Ishikawa (cell line): ENCODE measurements at regions not wholly inside any gene's neighbourhood (a gene's known extent, or its start where the extent isn't known, plus 50 kb on each side); places are given as distances from the start of the nearest gene placed in this dataset.

Experiments
- EGR1 ChIP-seq: IDR thresholded peaks from 2 replicates; pipeline ENCODE4 v1.6.1; 2012
- EP300 ChIP-seq: IDR thresholded peaks from 2 replicates; pipeline ENCODE4 v1.6.1; 2012; ENCODE audit warnings: borderline replicate concordance
- FOXM1 ChIP-seq: IDR thresholded peaks from 2 replicates; pipeline ENCODE4 v1.6.1; 2012; ENCODE audit warnings: low read depth, borderline replicate concordance
- RAD21 ChIP-seq: IDR thresholded peaks from 2 replicates; pipeline ENCODE4 v1.6.1; 2012; ENCODE audit warnings: low read depth
- TAF1 ChIP-seq: IDR thresholded peaks from 2 replicates; pipeline ENCODE4 v1.6.1; 2012; ENCODE audit warnings: low read depth, mild to moderate bottlenecking
- TEAD4 ChIP-seq: IDR thresholded peaks from 2 replicates; pipeline ENCODE4 v1.6.1; 2012
- TF ChIP-seq, protein P1 (sequence below): IDR thresholded peaks from 2 replicates; pipeline ENCODE4 v1.6.1; 2012; ENCODE audit warnings: low read depth, mild to moderate bottlenecking

DNA sequence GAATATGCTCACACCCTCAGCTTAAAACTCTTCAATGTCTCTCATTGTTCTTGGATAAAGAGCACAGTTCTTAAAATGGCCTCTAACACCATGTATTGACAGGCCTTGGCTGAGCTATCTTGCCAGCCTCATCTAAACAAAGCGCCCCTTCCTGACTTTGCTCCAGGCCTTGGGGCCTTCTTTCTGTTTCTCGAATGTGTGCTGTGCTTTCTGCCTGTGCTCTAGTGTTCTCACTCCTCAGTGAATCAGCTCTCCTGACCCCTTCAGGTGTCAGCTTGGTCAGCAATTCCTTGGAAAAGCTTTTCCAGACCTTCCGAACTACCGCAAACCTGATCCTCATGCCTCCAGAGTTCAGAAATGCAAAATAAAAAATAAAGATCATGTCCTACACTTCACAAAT lies 346.3 kb upstream of the FSTL5 start:
- TF ChIP-seq TEAD4 (no peak), EGR1 (no peak), FOXM1 (no peak), EP300 (no peak), RAD21 (no peak), TAF1 (no peak)
- TF ChIP-seq, protein P1, sequence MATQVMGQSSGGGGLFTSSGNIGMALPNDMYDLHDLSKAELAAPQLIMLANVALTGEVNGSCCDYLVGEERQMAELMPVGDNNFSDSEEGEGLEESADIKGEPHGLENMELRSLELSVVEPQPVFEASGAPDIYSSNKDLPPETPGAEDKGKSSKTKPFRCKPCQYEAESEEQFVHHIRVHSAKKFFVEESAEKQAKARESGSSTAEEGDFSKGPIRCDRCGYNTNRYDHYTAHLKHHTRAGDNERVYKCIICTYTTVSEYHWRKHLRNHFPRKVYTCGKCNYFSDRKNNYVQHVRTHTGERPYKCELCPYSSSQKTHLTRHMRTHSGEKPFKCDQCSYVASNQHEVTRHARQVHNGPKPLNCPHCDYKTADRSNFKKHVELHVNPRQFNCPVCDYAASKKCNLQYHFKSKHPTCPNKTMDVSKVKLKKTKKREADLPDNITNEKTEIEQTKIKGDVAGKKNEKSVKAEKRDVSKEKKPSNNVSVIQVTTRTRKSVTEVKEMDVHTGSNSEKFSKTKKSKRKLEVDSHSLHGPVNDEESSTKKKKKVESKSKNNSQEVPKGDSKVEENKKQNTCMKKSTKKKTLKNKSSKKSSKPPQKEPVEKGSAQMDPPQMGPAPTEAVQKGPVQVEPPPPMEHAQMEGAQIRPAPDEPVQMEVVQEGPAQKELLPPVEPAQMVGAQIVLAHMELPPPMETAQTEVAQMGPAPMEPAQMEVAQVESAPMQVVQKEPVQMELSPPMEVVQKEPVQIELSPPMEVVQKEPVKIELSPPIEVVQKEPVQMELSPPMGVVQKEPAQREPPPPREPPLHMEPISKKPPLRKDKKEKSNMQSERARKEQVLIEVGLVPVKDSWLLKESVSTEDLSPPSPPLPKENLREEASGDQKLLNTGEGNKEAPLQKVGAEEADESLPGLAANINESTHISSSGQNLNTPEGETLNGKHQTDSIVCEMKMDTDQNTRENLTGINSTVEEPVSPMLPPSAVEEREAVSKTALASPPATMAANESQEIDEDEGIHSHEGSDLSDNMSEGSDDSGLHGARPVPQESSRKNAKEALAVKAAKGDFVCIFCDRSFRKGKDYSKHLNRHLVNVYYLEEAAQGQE, result no peak
